Adrenal gland (tissue), 9 donors: ENCODE measurements at regions not wholly inside any gene's neighbourhood (a gene's known extent, or its start where the extent isn't known, plus 50 kb on each side); places are given as distances from the start of the nearest gene placed in this dataset.

Experiments
- DNase-seq, 7 donors: peaks; one replicate each; pipeline ENCODE4 v3.0.0-alpha.2; 2019 to 2020
- H3K27ac ChIP-seq, 5 donors: fragments of 200-600 bp; sonication (generic) in 4 of 5; 1 replicate in 3 of 5; 2 replicates in 2 of 5; pipeline versions ENCODE4 v1.5.1 to v1.8.0; 2016 to 2020; ENCODE audit warnings: mild to moderate bottlenecking in 1 of 5
- H3K27me3 ChIP-seq: fragments of 200-600 bp; 2 replicates; pipeline ENCODE4 v1.8.0; 2021
- H3K36me3 ChIP-seq, 2 donors: fragments of 200-600 bp; replicated peaks in 1 of 2; 1 replicate in 1 of 2; 2 replicates in 1 of 2; pipeline versions ENCODE4 v1.5.1 to v1.8.0; 2018 to 2022
- H3K4me1 ChIP-seq, 2 donors: fragments of 200-600 bp; replicated peaks in 1 of 2; 1 replicate in 1 of 2; 2 replicates in 1 of 2; pipeline versions ENCODE4 v1.5.1 to v1.8.0; 2018 to 2021
- H3K4me3 ChIP-seq, 4 donors: fragments of 200-600 bp; sonication (generic) in 3 of 4; one replicate each; pipeline ENCODE4 v1.5.1; 2016 to 2018
- H3K9me3 ChIP-seq, 3 donors: fragments of 200-600 bp; sonication (generic) in 1 of 3; replicated peaks in 1 of 3; 1 replicate in 2 of 3; 2 replicates in 1 of 3; pipeline versions ENCODE4 v1.5.1 to v1.8.0; 2016 to 2021
- CTCF ChIP-seq, 6 experiments: fragments of 450-650 bp in 4 of 6; fragments of 200-600 bp in 2 of 6; sonication (generic) in 1 of 6; IDR thresholded peaks; 1 replicate in 5 of 6; 2 replicates in 1 of 6; pipeline versions ENCODE4 v1.5.1 to v1.8.0; 2016 to 2021; ENCODE audit warnings: antibody characterized with exemption in 6 of 6, mild to moderate bottlenecking in 2 of 6, moderate library complexity in 1 of 6
- POLR2A ChIP-seq, 2 donors: fragments of 450-650 bp; IDR thresholded peaks; one replicate each; pipeline ENCODE4 v1.6.1; 2017; ENCODE audit warnings: antibody characterized with exemption in 2 of 2, mild to moderate bottlenecking in 2 of 2, moderate library complexity in 1 of 2
- WGBS, 4 donors: extraction: QIAGEN DNeasy Blood & Tissue Kit in 2 of 4; methylation state at CpG; one replicate each; pipeline versions ENCODE4 v1.1.5 to v1.1.7; 2013 to 2017; 5-methylcytosine and 5-hydroxymethylcytosine counted together
- intact Hi-C, 2 donors: fragments of 100-400 bp; cut with DNase I; formaldehyde crosslinking; loops; one replicate each; pipeline versions ENCODE4 v1.14.1 to v1.15.0; 2022 to 2023
- donor health status: healthy with polysubstance abuse.
- donor health status: Bipolar disorder and iron deficiency.
- donor health status: DM: yes; HTN: yes; CAD: no.
- donor health status: DM: no; HTN: no; CAD: no.
- donor health status: DM: no; HTN: no; CAD: no.

DNA sequence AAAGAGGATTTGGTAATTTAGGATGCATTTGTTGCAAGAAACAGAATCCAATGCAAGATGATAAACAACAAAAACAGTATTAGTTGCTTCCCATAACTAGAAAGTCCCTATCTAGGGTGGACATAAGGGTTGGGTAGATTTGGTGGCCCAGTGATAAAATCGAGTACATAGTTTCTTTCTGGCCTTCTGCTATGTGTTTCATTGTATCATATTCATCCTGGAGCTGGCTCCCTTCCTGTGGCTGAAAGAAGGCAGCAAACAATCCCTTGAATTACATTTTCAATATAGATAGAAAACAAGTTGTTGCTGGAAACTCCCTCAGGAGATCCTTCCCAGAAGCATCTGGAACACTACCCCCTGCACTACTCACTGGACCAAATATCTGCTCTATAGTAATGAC, 135.1 kb downstream of the ID4 start:
- no peaks in the 10 kb centered on the region for H3K27me3 ChIP-seq
- WGBS, 4 donors, result 50 to 68% (median 59%) methylated on average over 1 of the region's 1 CpG
- no peaks in the 10 kb centered on the region for H3K9me3 ChIP-seq
- H3K4me1 ChIP-seq, result no peaks in the 10 kb centered on the region
- DNase-seq, result no peak
- no peak overlapping the region for H3K27ac ChIP-seq
- H3K4me3 ChIP-seq, result no peak overlapping the region
- TF ChIP-seq POLR2A (IDR thresholded peaks at IDR 0.05) (no peak), CTCF (IDR thresholded peaks at IDR 0.05) (no peak)
- H3K36me3 ChIP-seq, result no peaks in the 10 kb centered on the region
- intact Hi-C loops, result no loop called here

- WGBS, 4 donors, result 54 to 63% (median 59%) methylated on average over 12 of the region's 12 CpGs
- H3K27ac ChIP-seq, result no peak overlapping the region
- intact Hi-C loops, result no loop called here
- DNase-seq, result no peak
- TF ChIP-seq POLR2A (IDR thresholded peaks at IDR 0.05) (no peak), CTCF (IDR thresholded peaks at IDR 0.05) (no peak)
- H3K4me1 ChIP-seq, result no peaks in the 10 kb centered on the region
- no peak overlapping the region for H3K4me3 ChIP-seq
- H3K9me3 ChIP-seq, result no peaks in the 10 kb centered on the region
- no peaks in the 10 kb centered on the region for H3K36me3 ChIP-seq
- H3K27me3 ChIP-seq, result no peaks in the 10 kb centered on the region
Measured at GRCh38 chr6:19976411-19977129, 139.4 kb downstream of the ID4 start.

DNA sequence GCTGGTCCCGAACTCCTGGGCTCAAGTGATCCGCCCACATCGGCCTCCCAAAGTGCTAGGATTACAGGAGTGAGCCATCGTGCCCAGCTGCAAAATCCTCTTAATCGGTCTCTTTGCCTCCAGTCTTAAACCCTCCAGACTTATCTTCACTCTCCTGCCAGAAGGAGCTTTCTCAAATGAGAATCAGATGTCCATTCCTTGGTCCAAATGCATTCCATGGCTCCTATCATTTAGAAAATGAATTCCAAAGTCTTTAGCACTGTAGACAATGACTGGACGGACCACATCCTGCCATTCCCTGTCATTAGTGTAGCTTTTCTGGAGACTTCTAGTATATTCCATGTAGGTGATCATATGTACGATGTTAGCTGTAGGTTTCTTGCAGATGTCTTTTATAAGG, 141.9 kb downstream of the ID4 start:
- TF ChIP-seq CTCF (IDR thresholded peaks at IDR 0.05) (no peak), POLR2A (IDR thresholded peaks at IDR 0.05) (no peak)
- Histone ChIP-seq H3K27me3 (no peaks in the 10 kb centered on the region), H3K36me3 (no peaks in the 10 kb centered on the region), H3K27ac (no peak overlapping the region), H3K4me3 (no peak overlapping the region), H3K9me3 (no peaks in the 10 kb centered on the region), H3K4me1 (no peaks in the 10 kb centered on the region)
- no peak for DNase-seq
- intact Hi-C loops, result no loop called here
- WGBS, 4 donors, result 76 to 78% (median 77%) methylated on average over 7 of the region's 7 CpGs

DNA sequence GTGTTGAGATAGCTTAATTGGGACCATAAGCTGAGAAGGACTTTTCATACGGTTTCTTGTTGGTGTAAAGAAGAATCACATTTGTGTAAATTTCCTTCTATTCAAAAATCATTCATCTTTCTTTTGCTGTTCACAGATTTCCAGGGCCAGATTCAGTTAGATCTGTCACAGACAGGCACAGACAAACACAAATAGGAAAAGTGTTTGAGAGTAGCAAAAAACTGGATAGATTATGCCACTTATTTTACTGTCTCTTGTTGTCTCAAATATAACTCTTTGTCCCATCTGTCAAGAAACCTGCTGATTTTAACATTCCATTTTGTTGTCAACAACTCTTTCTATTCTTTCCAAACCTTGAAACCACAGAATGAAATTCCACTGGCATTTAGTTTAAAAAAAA, 142.8 kb downstream of the ID4 start:
- 37 to 67% (median 44%) methylated on average over 1 of the region's 1 CpG for WGBS, 4 donors
- no peak for TF ChIP-seq POLR2A (IDR thresholded peaks at IDR 0.05)
- TF ChIP-seq CTCF (IDR thresholded peaks at IDR 0.05), result no peak
- H3K36me3 ChIP-seq, result no peaks in the 10 kb centered on the region

More for the DNA sequence above, 142.8 kb downstream of the ID4 start:
- Histone ChIP-seq H3K9me3 (no peaks in the 10 kb centered on the region), H3K4me3 (no peak overlapping the region), H3K27me3 (no peaks in the 10 kb centered on the region), H3K4me1 (no peaks in the 10 kb centered on the region), H3K27ac (no peak overlapping the region)
- DNase-seq, result no peak
- intact Hi-C loops, result no loop called here
